Stimulated activated CD4-positive, alpha-beta T cell treated with anti-CD3 and anti-CD28 coated beads, Interleukin-1b, Interleukin-23, amount 100 ng/mL, for 48 hours (primary cell): ENCODE measurements at regions not wholly inside any gene's neighbourhood (a gene's known extent, or its start where the extent isn't known, plus 50 kb on each side); places are given as distances from the start of the nearest gene placed in this dataset.

Experiments used
- DNase-seq: peaks from one replicate; pipeline ENCODE4 v3.0.0-alpha.2; 2020

DNA sequence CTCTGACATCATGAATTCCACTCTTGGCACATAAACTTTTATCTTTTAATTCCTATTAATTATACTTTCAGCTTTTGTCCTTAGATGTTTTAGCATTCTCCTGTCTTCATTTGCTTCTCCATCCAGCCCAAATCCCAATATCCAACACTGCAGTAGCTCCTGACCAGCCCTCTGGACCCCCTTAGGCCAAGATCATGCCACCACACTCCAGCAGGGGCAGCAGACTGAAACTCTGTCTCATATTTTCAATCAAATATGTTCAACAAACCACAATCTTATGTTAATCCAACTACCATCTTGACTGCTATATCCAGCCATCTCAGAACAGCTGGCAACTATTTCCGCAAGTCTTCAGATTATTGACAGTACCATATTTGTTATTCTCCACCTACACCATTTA, 315.8 kb upstream of the ROBO2 start:
- DNase-seq: no peak

DNA sequence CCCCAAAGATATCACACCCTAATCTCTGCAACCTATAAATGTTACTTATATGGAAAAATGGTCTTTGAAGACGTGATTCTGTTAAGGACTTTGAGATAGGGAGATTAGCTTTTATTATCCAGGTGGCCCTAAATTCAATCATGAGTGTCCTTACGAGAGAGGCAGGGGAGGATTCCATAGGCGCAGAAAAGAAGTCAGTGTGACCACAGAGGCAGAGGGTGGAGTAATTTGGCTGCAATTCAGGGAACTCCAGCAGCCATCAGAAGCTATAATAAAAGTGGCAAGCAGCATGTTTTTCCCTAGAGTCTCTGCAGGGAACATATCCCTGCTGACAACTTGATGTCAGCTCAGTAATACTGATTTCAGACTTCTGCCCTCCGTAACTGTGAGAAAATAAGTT, 315.2 kb upstream of the ROBO2 start:
- DNase-seq: no peak

DNA sequence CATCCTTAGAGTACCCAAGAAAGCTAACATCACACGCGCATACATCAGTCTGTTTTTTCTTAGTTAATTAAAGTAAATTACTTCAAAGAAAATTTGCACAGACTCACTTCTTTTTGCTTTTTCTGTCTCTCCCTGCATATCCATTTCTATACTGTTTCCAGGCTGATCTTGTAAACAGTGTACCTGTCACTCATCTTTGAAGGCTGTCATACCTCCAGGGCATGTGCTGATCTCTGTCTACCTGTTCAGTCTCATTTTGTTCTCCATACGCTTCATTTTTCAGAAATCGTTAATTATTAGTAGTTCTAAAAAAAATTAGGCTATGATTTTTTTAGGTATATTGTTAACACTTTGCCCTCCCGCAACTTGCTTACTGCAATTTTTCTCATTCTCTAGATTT, 313.9 kb upstream of the ROBO2 start:
- no peak for DNase-seq

DNA sequence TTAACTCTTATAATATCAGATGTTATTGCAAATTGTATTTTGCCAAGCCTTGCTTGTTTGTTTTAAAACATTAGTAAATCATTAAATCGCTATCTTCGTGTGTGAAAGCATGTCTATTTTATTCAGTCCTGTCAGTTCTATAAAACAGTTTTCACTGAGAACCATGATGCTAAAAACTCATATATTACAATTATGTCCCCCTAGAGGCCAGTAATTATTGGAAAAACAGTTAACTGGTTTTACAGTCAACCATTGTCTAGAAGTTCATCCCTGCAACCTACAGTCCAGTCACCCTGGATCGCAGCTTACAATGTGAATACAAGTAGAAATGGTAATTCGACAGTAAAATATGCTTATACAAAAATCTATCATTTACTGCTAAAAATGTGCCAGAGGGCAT, 311.5 kb upstream of the ROBO2 start:
- DNase-seq: no peak

DNA sequence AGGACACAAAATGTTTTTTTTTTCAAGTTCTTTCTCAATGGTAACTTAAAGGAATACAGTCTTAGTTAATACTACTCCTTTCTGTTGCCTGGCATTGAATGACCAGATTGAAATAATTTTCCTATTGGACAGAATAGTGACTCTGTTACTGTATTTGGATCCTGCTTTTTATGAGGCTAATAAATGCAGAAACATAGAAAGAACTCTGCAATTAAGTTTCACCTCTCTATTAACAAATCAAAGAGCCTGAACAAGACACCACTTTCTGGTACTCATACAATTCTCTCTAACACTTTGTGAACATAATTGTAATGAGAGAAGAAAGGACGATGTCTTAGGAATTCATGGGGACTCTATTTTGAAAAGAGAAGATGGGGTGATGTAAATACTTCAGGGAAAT, 308.4 kb upstream of the ROBO2 start:
- DNase-seq: no peak

DNA sequence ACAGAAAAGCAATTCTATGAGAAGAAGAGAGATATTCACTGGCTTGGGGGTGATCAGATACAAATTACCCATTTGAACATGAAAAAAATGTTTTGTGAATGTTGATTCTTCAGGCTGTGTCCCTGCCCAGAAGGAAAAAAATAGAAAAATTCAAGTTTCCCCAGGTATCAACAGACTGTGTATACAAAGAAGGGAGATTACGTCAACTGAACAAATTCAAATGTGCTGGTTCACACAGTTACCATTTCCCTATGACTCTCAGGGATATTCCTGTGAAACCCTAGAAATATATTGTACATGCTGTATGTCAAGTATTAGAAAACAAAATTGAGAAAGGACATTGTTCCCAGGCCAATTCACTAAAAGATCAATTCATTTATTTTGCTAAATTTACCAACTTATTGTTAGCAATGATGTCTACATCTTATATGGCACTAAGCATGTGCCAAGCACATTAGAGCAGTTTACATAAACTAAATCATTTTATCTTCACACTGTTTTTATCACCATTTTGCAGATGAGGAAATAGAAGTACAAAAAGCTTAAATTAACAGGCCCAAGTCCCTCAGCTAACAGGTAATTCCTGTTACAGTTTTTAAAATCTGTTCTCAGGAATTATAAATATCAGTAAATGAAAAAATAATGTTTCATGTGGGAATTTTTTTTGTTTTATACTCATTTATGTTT, 306.7 kb upstream of the ROBO2 start:
- no peak for DNase-seq

DNA sequence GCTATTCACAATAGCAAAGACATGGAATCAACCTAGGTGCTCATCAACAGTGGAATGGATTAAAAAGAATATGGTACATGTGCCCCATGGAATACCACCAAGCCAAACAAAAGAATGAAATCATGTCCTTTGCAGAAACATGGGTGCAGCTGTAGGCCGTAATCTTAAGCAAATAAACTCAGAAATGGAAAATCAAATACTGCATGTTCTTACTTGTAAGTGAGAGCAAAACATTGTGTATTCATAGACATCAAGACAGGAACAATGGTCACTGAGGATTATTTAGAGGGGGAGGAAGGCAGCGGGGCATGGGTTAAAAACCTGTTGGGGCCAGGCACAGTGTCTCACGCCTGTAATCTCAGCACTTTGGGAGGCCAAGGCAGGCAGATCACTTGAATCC, 304.7 kb upstream of the ROBO2 start:
- no peak for DNase-seq

DNA sequence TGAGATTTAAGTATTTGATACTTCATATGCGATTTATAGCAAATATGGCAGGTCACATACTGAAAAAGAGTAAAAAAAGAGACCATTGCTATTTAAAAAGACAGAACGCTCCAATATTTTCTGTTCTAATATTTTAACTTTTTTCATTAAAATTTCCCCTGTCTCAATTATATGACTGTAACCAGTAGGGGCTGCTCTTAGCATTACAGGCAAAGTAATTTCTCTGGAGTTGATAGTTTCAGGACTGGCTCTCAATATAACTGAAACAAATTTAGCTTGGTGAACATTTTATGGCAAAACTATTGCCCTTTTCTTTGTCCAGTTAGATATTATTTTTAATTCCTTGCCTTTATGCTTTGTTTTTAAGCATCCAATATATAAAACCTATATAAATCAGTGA, 286.3 kb upstream of the ROBO2 start:
- DNase-seq: no peak

DNA sequence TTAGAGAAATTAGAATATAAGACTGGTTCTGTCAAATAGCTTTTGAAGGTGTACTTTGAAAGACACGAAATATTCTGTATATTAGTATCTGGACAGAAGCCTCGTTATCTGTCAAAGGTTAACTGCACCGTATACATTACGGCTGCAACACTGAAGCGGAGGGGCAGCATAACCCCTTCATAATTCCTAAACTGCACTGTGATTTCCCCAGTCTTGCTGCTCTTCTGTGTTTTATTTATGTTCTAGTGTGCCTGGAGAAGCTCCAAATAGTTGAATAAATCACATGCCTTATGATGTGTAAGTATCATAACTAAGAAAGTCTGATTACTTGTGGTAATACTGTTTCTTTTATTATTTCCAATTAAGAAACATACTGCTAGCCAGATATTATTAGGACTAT, 285.7 kb upstream of the ROBO2 start:
- no peak for DNase-seq

DNA sequence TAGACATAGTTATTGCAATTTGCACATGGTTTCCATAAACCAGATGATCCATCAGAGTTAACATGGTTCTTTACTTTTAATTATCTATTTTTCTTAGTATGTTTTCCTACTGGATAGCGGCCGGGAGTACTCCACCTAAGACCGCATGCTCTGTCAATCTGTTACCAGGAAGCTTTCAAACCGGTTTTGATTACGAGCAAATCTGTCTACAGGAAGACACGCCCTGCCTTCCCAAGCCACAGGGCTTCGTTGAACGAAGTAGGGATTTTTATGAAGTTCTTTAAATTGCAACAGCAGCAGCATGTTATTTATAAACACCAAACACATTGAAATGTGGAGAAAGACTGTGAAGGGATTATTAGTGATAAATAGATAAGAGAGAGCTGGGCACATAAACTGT, 283.3 kb upstream of the ROBO2 start:
- DNase-seq: no peak

DNA sequence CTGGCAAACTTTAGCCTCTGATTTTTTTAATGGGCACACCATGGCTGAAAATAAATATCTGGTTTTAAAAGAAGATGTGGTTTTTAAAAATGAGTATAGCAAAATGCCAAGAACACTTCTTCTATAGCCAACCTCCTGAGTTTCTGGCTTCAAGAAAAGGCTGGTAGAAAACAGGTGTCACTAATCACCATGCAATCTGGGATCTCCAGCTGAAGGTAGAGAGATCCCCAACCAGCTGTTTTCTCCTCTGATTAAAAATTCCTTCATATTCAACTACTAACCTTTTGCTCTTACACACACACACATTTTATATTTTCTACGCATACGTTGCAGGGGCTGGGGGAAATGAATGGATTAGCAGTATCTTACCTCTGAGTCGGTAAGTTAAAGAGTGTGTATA, 279.6 kb upstream of the ROBO2 start:
- no peak for DNase-seq

DNA sequence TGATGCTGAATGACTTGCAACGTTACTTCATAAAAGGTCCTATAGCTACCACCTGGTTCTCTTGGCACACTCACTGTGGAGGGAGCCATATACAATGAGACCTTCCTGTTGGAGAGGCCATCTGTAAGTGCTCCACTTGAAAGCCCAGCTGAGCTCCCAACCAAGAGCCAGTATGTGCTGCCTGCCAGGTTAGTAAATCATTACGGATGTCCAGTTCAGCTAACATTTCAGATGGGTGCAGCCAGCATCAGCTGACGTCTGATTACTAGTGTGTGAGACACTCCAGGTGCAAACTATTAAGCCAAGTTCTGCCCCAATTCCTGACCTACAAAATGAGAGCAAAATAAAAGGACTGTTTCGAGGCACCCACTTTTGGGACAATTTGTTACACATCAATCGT, 274.4 kb upstream of the ROBO2 start:
- DNase-seq: no peak

DNA sequence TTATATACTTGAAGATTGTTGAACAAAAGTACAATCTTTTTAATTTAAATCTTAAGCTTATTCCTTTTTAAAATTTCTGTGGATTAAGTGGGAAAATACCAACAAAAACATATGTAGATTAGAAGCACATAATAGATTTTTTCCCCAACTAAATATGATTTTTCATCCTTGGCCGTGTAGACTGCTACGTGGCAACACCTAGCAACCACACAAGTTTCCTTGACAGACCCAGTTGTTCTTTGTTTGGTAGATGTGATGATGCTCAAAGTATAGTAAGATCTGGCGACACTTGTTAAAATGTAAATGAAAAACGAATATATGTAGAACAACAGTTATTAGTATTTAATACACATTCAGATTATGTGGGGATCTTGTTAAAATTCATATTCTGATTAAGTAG, 271.0 kb upstream of the ROBO2 start:
- no peak for DNase-seq

DNA sequence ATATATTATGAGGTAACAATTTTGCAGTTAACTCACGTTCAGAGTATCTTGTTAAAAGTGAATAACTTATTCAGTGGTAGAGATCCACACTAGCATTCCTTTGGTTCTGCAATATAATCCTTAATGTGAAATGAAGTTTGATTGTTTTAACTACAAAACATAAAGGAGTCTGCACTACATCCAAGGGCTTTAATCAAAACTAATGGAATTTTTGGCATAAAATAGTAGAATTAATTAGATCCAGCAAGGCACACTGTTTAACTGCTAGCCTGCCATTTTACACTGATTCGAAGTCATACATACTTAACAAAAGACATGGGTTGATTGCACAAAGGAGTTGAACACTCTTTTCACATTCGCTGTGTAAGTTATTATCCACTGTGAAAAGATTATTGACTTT, 263.0 kb upstream of the ROBO2 start:
- no peak for DNase-seq

DNA sequence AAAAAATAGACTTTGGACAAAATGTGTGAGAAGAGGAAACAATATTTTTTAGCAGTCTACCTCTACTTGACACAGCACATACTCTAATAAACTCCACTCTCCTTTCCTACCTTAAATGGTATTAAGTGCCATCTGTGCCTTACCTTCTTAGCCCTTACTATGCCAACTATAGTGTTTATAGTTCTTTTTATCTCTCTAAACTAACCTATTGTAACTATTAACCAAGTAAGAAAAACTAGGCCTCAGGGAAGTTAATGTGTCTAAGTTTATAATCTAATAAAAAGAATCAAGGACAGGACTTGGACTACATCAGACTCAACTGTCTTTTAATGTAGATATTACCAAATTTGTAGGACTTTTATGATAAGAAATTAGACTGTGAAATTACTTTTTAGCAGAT, 251.7 kb upstream of the ROBO2 start:
- no peak for DNase-seq

DNA sequence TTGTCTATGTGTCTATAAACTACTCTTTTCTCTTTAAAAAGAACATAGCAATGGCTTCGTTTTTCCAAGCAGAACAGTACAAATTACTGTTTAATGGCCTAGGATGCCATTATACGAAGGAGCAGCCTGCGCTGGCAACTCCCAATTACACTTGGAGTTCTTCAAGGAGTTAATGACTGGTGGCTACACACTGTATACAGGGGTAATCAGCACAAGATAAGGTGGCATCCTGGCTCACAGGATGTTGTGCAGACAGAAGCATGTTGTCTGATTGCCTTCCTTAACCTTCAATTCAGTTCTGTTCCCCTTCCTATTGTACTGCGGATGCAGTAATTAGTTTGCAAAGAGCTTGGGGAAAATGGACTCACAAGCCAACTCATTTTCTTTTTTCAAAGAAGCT, 250.7 kb upstream of the ROBO2 start:
- DNase-seq: no peak

DNA sequence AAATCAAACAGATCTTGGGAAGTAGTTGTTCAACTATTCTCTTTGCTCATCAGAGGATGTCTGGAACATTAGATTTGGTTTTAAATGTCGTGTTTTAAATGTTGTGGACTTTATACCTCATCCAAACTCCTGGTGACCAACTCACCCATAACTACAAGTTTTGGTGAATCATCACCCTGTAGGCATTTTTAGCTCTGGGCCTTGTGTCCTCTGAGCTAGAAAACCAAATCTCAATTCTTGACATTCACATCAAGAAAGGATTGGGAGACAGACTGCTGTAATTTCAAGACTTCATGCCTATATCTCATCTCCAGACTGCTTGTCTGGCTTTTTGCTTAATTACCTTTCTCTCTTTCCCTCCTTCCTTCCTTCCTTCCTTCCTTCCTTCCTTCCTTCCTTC, 228.5 kb upstream of the ROBO2 start:
- DNase-seq: no peak

DNA sequence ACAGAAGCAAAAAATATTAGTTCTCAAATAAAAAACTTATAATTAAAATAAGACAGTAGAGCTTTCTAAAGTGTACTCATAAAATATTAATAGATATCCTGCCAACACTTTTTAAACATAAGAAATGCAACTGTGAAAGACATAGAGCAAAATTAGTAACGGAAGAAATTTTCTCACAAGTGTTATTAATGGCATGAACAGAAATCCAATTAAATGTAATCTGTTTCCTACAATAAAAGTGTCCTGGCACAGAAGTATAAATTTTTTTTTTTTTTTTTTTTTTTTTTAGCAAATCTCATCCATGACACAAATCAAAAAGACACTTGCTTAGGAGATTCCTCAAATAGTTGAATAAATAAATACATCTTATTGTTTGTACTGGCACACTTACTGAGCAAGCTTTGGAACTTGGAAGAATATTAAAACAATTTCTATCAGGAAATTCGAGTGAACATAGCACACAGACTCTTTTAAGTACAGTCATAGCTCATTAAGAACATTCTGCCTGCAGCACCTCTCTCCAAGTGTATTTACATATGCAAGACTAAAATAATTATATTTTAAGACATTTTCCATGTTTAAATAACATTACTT, 227.2 kb upstream of the ROBO2 start:
- DNase-seq: no peak

DNA sequence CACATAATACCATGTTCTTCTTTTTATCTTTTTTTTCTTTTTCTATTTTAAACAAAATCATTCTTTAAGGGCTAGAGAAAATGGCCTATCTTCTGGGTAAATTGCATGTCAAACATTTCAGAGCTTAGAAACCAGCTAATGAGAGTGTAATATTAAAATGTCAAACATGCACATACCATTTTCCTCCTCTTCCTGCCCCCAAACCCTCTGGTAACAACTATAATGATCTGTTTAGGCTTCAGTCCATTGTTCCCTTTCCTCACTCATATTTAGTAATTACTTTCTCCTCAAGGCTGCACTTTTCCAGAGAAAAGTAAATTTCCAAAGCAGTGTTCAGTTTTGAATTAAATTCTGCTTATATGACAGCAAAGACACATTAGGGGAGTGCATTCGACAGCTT, 224.3 kb upstream of the ROBO2 start:
- DNase-seq: no peak

DNA sequence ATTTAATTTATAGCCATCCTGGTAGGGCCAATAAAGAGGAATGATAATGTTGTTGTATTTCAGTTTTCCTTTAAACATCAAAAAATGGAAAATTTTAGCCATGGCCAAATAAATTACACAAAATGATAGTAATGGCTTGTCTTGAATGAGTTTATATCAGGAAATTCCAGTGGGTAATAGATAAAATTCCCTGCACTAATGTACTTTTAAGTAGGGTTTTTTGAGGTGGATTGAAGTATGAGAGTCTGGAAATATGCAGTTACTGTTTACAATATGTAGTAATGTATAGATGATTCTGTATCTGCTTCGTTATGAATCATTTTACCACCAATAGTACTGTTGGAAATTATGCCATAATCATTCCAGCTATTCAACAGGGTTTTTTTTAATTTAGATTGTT, 219.4 kb upstream of the ROBO2 start:
- no peak for DNase-seq

DNA sequence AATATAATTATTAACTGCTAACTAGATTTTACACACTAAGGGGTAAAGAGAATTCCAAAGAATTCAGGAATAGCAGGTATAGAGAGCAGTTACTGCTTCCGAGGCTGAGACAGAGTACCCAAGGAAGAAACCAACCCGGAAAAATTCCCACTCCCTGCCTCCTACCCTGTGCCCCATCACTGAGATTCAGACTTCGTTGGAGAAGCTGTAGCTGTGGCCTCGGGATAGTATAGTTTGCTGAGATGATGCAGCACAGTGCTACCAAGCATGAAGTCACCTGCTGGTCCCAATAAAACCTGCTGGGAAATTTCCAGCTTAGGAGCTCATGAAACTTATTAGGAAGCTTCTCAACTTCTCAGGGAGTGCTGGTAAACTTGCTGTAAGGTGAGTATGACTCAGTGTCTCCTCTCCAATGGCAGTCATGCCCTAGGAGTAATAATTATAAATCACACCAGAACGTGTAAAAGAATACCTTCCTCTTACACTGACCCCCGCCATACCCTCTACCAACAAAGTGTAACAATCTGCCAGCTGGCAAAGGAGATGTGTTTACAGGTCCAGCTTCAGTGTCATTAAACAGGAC, 215.2 kb upstream of the ROBO2 start:
- DNase-seq: no peak

DNA sequence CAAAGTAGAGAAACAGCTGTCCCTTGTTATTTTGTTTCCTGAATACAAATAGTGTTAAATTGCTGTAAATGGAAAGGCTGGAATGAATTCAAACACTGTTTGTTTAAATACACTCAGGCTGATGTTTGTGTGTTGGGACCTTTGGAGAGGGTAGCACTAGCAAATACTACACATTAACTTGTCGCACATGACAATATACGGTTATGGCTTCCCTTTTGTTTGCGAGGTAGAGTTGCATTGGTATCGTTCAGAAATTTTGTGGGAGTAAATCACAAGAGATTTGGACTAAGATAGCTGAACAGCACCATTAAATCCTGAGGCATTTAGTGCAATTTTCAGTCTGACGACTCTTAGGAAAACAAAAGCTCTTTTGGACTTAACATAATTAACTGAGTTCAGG, 213.0 kb upstream of the ROBO2 start:
- no peak for DNase-seq

DNA sequence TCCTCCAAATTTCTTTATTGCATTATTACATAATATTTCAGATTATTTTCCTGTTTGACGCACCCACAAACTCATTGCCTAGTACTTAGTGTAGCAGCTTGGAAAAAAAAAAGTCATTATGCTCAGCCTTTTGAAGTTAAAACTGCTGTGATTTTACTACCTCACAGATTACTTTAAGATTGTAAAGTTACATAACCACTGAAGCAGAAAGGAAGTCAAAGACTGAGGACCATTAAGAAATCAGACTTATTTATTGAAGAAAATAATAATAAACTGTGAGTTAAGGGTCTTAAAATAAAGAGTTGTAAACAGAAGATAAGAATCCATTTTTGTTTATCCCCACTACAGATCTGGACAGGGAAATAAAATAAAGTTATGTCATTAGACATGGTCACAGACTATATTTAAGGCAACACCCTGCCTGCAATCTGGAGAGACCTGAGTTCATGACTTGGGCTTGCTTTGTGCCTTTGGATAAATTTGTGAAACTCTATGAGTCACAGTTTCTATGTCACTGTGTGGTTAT, 212.1 kb upstream of the ROBO2 start:
- no peak for DNase-seq

DNA sequence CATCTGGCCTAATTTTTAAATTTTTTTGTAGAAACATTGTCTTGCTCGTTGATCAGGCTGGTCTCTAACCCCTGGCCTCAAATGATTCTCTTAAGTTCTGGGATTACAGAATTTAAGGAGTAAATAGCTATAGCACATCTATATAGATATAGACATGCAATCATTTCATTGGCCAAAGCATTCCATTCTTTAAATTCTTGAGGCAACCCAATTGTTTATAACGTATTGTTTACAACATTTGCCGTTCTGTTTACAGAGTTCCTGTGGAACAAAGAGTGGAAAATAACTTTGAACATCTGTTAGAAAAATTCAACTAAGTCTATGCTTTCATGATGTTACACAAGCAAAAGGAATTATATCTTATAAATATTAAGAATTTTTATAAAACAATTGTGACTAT, 205.2 kb upstream of the ROBO2 start:
- DNase-seq: no peak

DNA sequence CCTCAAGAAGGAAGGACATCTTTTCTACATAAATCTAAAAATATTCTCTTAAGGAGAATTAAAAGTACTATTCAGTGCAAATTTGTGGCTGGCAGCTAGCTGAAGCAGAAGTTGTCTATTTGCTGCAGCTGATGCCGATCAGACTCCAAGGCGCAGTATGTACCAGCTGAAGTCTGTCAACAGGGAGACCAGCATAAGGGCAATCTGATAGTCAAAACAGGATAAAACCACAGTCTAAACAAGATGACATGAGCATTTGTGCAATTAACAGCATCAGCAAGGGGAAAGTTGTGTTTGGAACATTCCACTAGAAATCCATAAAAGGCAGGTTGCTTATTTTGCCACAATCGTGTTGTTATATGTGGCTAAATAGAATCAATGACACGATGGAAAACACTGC, 198.2 kb upstream of the ROBO2 start:
- DNase-seq: no peak
